ENCODE measurements at regions not wholly inside any gene's neighbourhood (a gene's known extent, or its start where the extent isn't known, plus 50 kb on each side); places are given as distances from the start of the nearest gene placed in this dataset.

DNA sequence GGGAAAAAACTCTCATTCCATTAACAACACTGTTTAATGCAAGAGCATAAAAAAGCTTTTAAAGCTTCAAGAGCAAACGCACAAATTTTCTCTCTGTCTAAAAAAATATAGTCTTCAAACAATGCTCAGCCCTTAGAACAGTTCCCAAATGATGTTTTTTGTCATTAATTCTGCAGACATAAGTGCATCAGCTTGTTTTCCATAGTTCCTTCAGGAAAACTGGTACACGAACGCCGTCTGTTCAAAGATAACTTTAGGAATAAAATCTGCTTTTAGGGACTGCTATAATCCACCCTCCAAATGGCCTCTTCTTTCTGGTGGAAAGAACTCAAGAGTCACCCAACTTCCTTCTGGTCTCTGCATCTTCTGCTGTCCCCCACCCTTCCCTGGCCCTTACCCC lies 98.2 kb upstream of the SLC66A3 start:
- TF ChIP-seq EZH2phosphoT487 (IDR thresholded peaks at IDR 0.05; ENCODE audit: borderline replicate concordance) = no peak
- TF ChIP-seq, protein P1, sequence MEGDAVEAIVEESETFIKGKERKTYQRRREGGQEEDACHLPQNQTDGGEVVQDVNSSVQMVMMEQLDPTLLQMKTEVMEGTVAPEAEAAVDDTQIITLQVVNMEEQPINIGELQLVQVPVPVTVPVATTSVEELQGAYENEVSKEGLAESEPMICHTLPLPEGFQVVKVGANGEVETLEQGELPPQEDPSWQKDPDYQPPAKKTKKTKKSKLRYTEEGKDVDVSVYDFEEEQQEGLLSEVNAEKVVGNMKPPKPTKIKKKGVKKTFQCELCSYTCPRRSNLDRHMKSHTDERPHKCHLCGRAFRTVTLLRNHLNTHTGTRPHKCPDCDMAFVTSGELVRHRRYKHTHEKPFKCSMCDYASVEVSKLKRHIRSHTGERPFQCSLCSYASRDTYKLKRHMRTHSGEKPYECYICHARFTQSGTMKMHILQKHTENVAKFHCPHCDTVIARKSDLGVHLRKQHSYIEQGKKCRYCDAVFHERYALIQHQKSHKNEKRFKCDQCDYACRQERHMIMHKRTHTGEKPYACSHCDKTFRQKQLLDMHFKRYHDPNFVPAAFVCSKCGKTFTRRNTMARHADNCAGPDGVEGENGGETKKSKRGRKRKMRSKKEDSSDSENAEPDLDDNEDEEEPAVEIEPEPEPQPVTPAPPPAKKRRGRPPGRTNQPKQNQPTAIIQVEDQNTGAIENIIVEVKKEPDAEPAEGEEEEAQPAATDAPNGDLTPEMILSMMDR (conservative IDR thresholded peaks at IDR 0.05; ENCODE audit: low read length) = no peak
